VCaP (cell line): ENCODE measurements at regions not wholly inside any gene's neighbourhood (a gene's known extent, or its start where the extent isn't known, plus 50 kb on each side); places are given as distances from the start of the nearest gene placed in this dataset.
A peak's percentile ranks its signal among the peaks of the same experiment; 100 is the strongest.
"Not testable (repeated sequence)": the region's sequence is repeated elsewhere in the genome, so short reads cannot be mapped to it uniquely, and the experiment has no call there.

Experiments
- H3K27ac ChIP-seq: fragments of 450-650 bp; 2 replicates; pipeline ENCODE4 v1.5.1; 2017
- CTCF ChIP-seq: fragments of 450-650 bp; conservative IDR thresholded peaks from 2 replicates; pipeline ENCODE4 v1.5.1; 2017; ENCODE audit warnings: mild to moderate bottlenecking, moderate library complexity

- TF ChIP-seq CTCF, result no peak
- H3K27ac ChIP-seq, result no peak overlapping the region
Measured at GRCh38 chr3:191985691-191986090, 524.7 kb downstream of the PYDC2 start.

GRCh38 chr3:191987831-191988350 lies 526.9 kb downstream of the PYDC2 start:
- no peak for TF ChIP-seq CTCF
- H3K27ac ChIP-seq, result no peak overlapping the region

GRCh38 chr3:191993952-191994351 lies 533.0 kb downstream of the PYDC2 start:
- H3K27ac ChIP-seq, result not testable (repeated sequence)

GRCh38 chr3:191997093-191997492 lies 536.1 kb downstream of the PYDC2 start:
- no peak overlapping the region for H3K27ac ChIP-seq
- no peak for TF ChIP-seq CTCF

GRCh38 chr3:191997579-191998268 lies 536.8 kb downstream of the PYDC2 start:
- no peak for TF ChIP-seq CTCF
- no peak overlapping the region for H3K27ac ChIP-seq

GRCh38 chr3:192001218-192001617 lies 540.3 kb downstream of the PYDC2 start:
- TF ChIP-seq CTCF, result no peak
- no peak overlapping the region for H3K27ac ChIP-seq

- no peak for TF ChIP-seq CTCF
- peak overlapping the region; percentile 28; the same call in 1 of the 2 replicates for H3K27ac ChIP-seq
Measured at GRCh38 chr3:192005989-192006388, 545.0 kb downstream of the PYDC2 start.

GRCh38 chr3:192009903-192010302 lies 548.9 kb downstream of the PYDC2 start:
- H3K27ac ChIP-seq, result no peak overlapping the region
- TF ChIP-seq CTCF, result no peak
